Subcutaneous abdominal adipose tissue (tissue), 5 donors: ENCODE measurements at regions not wholly inside any gene's neighbourhood (a gene's known extent, or its start where the extent isn't known, plus 50 kb on each side); places are given as distances from the start of the nearest gene placed in this dataset.

ENCODE experiments used
- H3K27ac ChIP-seq: one replicate; pipeline ENCODE4 v1.7.0; 2013; ENCODE audit warnings: low read depth, mild to moderate bottlenecking, inconsistent platforms, low read length, moderate library complexity
- H3K27me3 ChIP-seq, 5 donors: one replicate each; pipeline ENCODE4 v1.7.0; 2013; ENCODE audit warnings: low read length in 5 of 5, inconsistent platforms in 1 of 5; ENCODE audit not compliant: control insufficient read depth in 5 of 5, insufficient read depth in 4 of 5
- H3K36me3 ChIP-seq, 5 donors: one replicate each; pipeline ENCODE4 v1.7.0; 2013; ENCODE audit warnings: low read length in 5 of 5; ENCODE audit not compliant: control insufficient read depth in 5 of 5, insufficient read depth in 5 of 5
- H3K4me1 ChIP-seq, 5 donors: one replicate each; pipeline ENCODE4 v1.7.0; 2013; ENCODE audit warnings: low read length in 5 of 5, mild to moderate bottlenecking in 3 of 5, moderate library complexity in 1 of 5; ENCODE audit not compliant: control insufficient read depth in 5 of 5, insufficient read depth in 5 of 5
- H3K4me3 ChIP-seq, 5 donors: one replicate each; pipeline ENCODE4 v1.7.0; 2013; ENCODE audit warnings: low read length in 5 of 5, low read depth in 1 of 5
- H3K9ac ChIP-seq, 5 donors: one replicate each; pipeline ENCODE4 v1.7.0; 2013; ENCODE audit warnings: low read length in 5 of 5, mild to moderate bottlenecking in 4 of 5, moderate library complexity in 3 of 5
- H3K9me3 ChIP-seq, 5 donors: one replicate each; pipeline ENCODE4 v1.7.0; 2013; ENCODE audit warnings: low read length in 5 of 5; ENCODE audit not compliant: control insufficient read depth in 5 of 5
- donor health status: healthy.
- donor health status: healthy.
- donor health status: healthy.
- donor health status: healthy.
- donor health status: healthy.

DNA sequence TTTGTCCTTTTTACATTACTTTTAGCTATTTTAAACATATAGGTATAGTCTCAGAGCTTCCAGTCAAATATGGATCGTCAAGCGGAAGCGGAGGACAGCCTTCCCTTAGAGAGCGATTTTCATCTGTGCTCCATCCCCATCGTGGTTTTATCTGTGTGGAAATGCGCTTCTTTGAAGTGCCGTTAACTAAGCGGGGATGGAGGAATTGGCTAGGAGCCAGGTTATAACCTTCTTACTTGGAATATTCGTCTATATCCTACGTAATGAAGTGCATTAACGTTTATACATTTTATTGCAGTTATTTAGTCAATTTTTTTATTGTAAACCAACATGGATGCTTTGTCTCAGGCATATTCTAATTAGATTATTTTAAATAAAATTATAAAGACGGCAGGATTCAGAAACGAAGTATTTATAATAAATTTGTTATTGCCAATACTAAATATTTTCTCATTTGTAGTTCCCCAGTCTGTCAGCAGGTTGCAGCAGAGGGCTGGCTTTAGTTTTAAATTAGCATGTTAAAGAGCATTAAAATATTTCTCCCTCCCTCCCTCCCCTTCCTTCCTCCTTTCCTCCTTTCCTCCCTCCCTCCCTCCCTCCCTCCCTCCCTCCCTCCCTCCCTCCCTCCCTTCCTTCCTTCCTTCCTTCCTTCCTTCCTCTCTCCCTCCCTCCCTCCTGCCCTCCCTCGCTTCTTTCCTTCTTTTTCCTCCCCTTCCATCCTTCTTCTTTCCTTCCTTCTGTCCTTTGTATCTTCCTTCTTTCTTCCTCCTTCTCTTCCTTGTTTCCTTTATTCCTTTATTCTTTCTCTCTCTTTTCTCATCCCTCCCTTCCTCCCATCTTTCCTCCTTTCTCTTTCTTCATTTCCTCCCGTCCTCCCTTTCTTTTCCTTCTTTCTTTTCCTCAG is 80.6 kb upstream of the DOCK10 start:
- Histone ChIP-seq H3K4me3 (no peak overlapping the region), H3K36me3 (no peaks in the 10 kb centered on the region), H3K27me3 (no peaks in the 10 kb centered on the region), H3K27ac (no peak overlapping the region), H3K4me1 (peaks cover 0 to under 1% (median 0%) of the 10 kb centered on the region in 5 donors), H3K9ac (no peak overlapping the region), H3K9me3 (no peaks in the 10 kb centered on the region)

GRCh38 chr2:225122007-225122406 is 79.7 kb upstream of the DOCK10 start:
- Histone ChIP-seq H3K9ac (no peak overlapping the region), H3K9me3 (no peaks in the 10 kb centered on the region), H3K27ac (no peak overlapping the region), H3K27me3 (no peaks in the 10 kb centered on the region), H3K4me3 (no peak overlapping the region), H3K36me3 (no peaks in the 10 kb centered on the region), H3K4me1 (peaks cover 0 to 8% (median 4%) of the 10 kb centered on the region in 5 donors)

GRCh38 chr2:225120186-225120585 is 77.9 kb upstream of the DOCK10 start:
- Histone ChIP-seq H3K27ac (no peak overlapping the region), H3K27me3 (no peaks in the 10 kb centered on the region), H3K4me3 (no peak overlapping the region), H3K9ac (no peak overlapping the region), H3K36me3 (no peaks in the 10 kb centered on the region), H3K4me1 (peaks cover 0 to 10% (median 8%) of the 10 kb centered on the region in 5 donors), H3K9me3 (no peaks in the 10 kb centered on the region)

DNA sequence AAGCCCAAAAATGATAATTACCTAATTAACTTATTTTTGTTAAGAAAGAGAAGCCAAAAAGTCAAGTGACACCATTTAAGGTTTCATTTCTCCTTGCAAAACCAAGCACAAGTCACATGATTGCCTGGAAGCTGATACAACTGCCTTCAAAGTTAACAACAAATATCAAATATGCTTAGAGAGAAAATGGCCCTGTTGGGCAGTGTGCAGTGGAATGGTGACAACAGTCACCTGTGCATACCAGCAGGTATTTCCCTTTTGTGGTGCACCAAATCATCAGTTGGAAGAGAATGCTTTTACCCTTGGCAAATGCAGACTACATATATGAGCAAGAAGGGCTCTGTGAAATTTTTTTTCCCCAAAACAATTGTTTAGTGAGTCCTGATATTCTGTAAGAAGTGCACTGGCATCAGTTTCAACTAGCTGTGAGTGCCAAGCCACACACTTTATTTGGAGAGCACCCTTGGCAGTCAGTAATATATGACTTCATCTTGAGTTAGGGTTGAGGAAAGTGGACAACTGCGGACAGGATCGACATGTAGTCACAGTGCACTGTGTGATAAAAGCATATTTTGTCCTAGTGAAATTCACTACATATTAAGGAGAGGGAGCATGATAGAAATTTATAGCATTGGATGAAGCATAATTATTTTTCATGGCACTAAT is 74.9 kb upstream of the DOCK10 start:
- Histone ChIP-seq H3K27ac (no peak overlapping the region), H3K27me3 (no peaks in the 10 kb centered on the region), H3K9ac (no peak overlapping the region), H3K36me3 (no peaks in the 10 kb centered on the region), H3K4me1 (peaks cover 0 to 35% (median 21%) of the 10 kb centered on the region in 5 donors), H3K4me3 (no peak overlapping the region), H3K9me3 (no peaks in the 10 kb centered on the region)

DNA sequence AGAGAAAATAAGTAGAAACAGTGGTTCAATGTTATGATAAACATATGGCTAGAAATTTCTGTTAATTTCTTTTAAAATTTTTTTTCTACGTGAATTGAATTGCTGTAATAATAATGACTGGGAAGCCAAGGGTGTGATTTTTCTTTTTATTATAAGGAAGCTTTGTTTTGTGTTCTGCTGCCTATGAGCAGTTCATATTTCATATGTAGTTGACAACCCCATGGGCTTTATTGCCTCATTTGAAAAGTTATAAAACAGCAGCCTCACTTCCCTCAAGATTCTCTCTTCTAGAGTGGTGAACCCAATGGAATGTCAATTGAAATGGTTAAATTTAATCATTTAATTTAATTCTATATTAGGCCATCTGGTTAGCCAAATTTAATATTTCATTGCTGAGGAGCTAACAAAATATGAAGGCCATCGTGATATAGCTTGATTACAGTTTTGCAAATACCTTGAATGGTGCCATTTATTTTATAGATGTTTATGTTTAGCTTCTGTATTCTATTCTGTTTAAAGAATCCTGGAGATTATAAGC is 72.6 kb upstream of the DOCK10 start:
- no peaks in the 10 kb centered on the region for H3K27me3 ChIP-seq
- H3K36me3 ChIP-seq = no peaks in the 10 kb centered on the region
- no peaks in the 10 kb centered on the region for H3K9me3 ChIP-seq
- no peak overlapping the region for H3K27ac ChIP-seq
- peaks cover 0 to 35% (median 21%) of the 10 kb centered on the region in 5 donors for H3K4me1 ChIP-seq
- no peak overlapping the region for H3K9ac ChIP-seq
- H3K4me3 ChIP-seq = no peak overlapping the region

GRCh38 chr2:225113371-225114015 is 71.2 kb upstream of the DOCK10 start:
- no peak overlapping the region for H3K4me3 ChIP-seq
- H3K27me3 ChIP-seq = no peaks in the 10 kb centered on the region
- H3K27ac ChIP-seq = no peak overlapping the region
- H3K4me1 ChIP-seq = peaks cover 0 to 35% (median 21%) of the 10 kb centered on the region in 5 donors
- H3K9me3 ChIP-seq = no peaks in the 10 kb centered on the region
- peak overlapping the region in 1 of 5 donors; percentile 32 for H3K9ac ChIP-seq
- H3K36me3 ChIP-seq = no peaks in the 10 kb centered on the region

DNA sequence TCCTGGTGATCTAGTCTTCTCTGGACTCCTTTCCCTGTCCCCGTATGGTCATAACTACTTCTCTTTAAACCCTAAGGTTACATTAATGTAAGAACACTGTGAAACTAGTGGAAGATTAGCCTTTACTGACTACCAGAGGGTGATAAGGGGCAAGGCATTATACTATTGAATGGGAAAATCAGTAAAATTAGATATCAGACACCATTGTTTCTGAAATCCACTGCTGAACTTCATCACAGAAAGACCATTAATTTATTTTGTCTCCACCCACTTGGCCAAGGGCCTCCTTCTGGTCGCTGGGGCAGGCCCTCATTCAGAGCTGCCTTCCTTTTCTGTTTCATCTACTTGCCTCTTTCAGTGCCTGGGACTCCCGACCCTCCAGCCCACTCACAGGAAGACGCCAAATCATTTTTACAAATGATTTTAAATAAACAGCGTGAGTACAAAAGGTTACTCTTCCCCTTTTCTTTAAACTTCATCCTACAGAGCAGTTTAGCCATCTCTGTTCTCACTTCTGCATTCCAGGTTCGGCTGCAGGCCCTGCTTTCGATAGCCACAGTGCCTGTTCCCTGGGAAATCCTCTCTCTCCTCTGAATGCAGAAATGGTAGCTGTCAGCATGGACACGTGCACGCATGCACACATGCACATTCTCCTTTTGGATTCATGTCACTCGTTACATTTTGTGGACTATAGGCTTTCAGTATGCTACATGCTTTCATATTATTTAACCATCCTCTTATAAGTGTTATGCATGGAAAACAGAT is 70.3 kb upstream of the DOCK10 start:
- no peaks in the 10 kb centered on the region for H3K9me3 ChIP-seq
- no peaks in the 10 kb centered on the region for H3K36me3 ChIP-seq
- no peak overlapping the region for H3K4me3 ChIP-seq
- H3K27me3 ChIP-seq = no peaks in the 10 kb centered on the region
- H3K9ac ChIP-seq = no peak overlapping the region
- H3K4me1 ChIP-seq = peaks cover 0 to 34% (median 21%) of the 10 kb centered on the region in 5 donors
- no peak overlapping the region for H3K27ac ChIP-seq

- Histone ChIP-seq H3K4me3 (no peak overlapping the region), H3K36me3 (no peaks in the 10 kb centered on the region), H3K9ac (no peak overlapping the region), H3K4me1 (peaks cover 0 to 15% (median 10%) of the 10 kb centered on the region in 5 donors), H3K27ac (no peak overlapping the region), H3K9me3 (no peaks in the 10 kb centered on the region), H3K27me3 (no peaks in the 10 kb centered on the region)
Measured at GRCh38 chr2:225108805-225109204, 66.5 kb upstream of the DOCK10 start.

GRCh38 chr2:225104971-225105370 is 62.7 kb upstream of the DOCK10 start:
- H3K9ac ChIP-seq = no peak overlapping the region
- no peaks in the 10 kb centered on the region for H3K9me3 ChIP-seq
- H3K27ac ChIP-seq = no peak overlapping the region
- H3K27me3 ChIP-seq = no peaks in the 10 kb centered on the region
- H3K4me1 ChIP-seq = no peaks in the 10 kb centered on the region
- no peaks in the 10 kb centered on the region for H3K36me3 ChIP-seq
- H3K4me3 ChIP-seq = no peak overlapping the region
